Epithelial cell of proximal tubule (primary cell): ENCODE measurements at regions not wholly inside any gene's neighbourhood (a gene's known extent, or its start where the extent isn't known, plus 50 kb on each side); places are given as distances from the start of the nearest gene placed in this dataset.

Experiments used
- DNase-seq: peaks from one replicate; pipeline ENCODE4 v3.0.0-alpha.2; 2011; ENCODE audit warnings: low read depth
- H3K4me3 ChIP-seq: 2 replicates; pipeline ENCODE4 v1.5.1; 2011; ENCODE audit warnings: low read depth, mild to moderate bottlenecking, low read length
- CTCF ChIP-seq: conservative IDR thresholded peaks from 2 replicates; pipeline ENCODE4 v1.5.1; 2012; ENCODE audit warnings: low read depth, mild to moderate bottlenecking, low read length

- DNase-seq = no peak
- no peak for TF ChIP-seq CTCF
- no peak overlapping the region for H3K4me3 ChIP-seq
These were observed 151.3 kb upstream of the SLC13A1 start for GRCh38 chr7:123351027-123351426.

- no peak overlapping the region for H3K4me3 ChIP-seq
- peak; percentile 76 for DNase-seq
These were observed 148.9 kb upstream of the SLC13A1 start for GRCh38 chr7:123348690-123349089.

GRCh38 chr7:123346766-123347165 lies 147.0 kb upstream of the SLC13A1 start:
- TF ChIP-seq CTCF = no peak

More at GRCh38 chr7:123348690-123349089, 148.9 kb upstream of the SLC13A1 start:
- TF ChIP-seq CTCF = no peak

GRCh38 chr7:123343611-123344010 lies 143.8 kb upstream of the SLC13A1 start:
- no peak for TF ChIP-seq CTCF
- no peak overlapping the region for H3K4me3 ChIP-seq
- no peak for DNase-seq

More at GRCh38 chr7:123346766-123347165, 147.0 kb upstream of the SLC13A1 start:
- H3K4me3 ChIP-seq = no peak overlapping the region
- DNase-seq = no peak

- no peak for DNase-seq
- H3K4me3 ChIP-seq = no peak overlapping the region
- no peak for TF ChIP-seq CTCF
These were observed 141.3 kb upstream of the SLC13A1 start for GRCh38 chr7:123341102-123341501.

- no peak for TF ChIP-seq CTCF
These were observed 138.9 kb upstream of the SLC13A1 start for GRCh38 chr7:123338688-123339087.

GRCh38 chr7:123329988-123330643 lies 130.3 kb upstream of the SLC13A1 start:
- no peak for DNase-seq
- no peak overlapping the region for H3K4me3 ChIP-seq
- no peak for TF ChIP-seq CTCF

More at GRCh38 chr7:123338688-123339087, 138.9 kb upstream of the SLC13A1 start:
- no peak overlapping the region for H3K4me3 ChIP-seq
- no peak for DNase-seq
